ENCODE measurements at regions not wholly inside any gene's neighbourhood (a gene's known extent, or its start where the extent isn't known, plus 50 kb on each side); places are given as distances from the start of the nearest gene placed in this dataset.

DNA sequence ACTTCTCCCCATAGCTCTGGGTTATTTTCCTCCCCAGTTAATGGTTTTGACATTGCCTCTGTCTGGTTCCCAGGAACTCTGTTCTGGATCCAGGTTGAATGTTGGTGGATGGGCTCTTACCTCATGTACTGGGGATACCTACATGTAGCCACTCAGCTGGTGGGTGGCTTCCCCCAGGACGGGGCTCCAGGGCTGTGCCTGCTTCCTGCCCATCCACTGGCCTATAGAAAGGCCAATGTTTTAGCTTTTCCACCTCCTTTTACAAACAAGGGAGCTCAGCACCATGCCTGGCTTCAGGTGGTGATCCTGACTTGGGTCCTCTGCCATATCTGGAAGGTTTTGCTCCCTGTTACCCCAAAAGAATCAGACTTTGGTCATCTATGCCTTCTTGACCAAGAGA, 120.2 kb downstream of the AKAP11 start:
- H3K27ac Mint-ChIP-seq: peak overlapping the region in 6 of 10 donors; percentile 13 to 98 (median 84)
- peaks cover 27 to 72% (median 61%) of the 10 kb centered on the region in 4 donors for H3K4me1 Mint-ChIP-seq
- H3K4me3 Mint-ChIP-seq: no peak overlapping the region
- H3K9me3 Mint-ChIP-seq: peaks cover 0 to 2% (median 0%) of the 10 kb centered on the region in 9 donors
- H3K27me3 Mint-ChIP-seq: no peaks in the 10 kb centered on the region
- ATAC-seq: no peak
- no peak for DNase-seq
- POLR2A ChIA-PET: interaction anchor here (0.8 kb wide), 1 partner anchor 14 kb away, joined by 3 read pairs; no protein-coding TSS in a partner anchor
- no peaks in the 10 kb centered on the region for H3K36me3 Mint-ChIP-seq

- H3K27me3 Mint-ChIP-seq: no peaks in the 10 kb centered on the region
Measured at GRCh38 chr13:42392716-42393572, 121.0 kb downstream of the AKAP11 start.

GRCh38 chr13:42393573-42394360, 121.8 kb downstream of the AKAP11 start:
- H3K4me3 Mint-ChIP-seq: peak overlapping the region in 9 of 10 donors; percentile 45 to 88 (median 72)
- H3K36me3 Mint-ChIP-seq: no peaks in the 10 kb centered on the region
- no peaks in the 10 kb centered on the region for H3K27me3 Mint-ChIP-seq
- H3K4me1 Mint-ChIP-seq: peaks cover 24 to 60% (median 47%) of the 10 kb centered on the region in 4 donors
- DNase-seq (no peak), ATAC-seq (no peak)
- peaks cover 0 to 2% (median 0%) of the 10 kb centered on the region in 9 donors for H3K9me3 Mint-ChIP-seq
- POLR2A ChIA-PET: no interaction called here
- peak overlapping the region; percentile 28 to 98 (median 80) for H3K27ac Mint-ChIP-seq

More at GRCh38 chr13:42392716-42393572, 121.0 kb downstream of the AKAP11 start:
- peak; percentile 60 to 61 for ATAC-seq
- no peak for DNase-seq
- peak overlapping the region in 9 of 10 donors; percentile 31 to 86 (median 50) for H3K4me3 Mint-ChIP-seq
- H3K4me1 Mint-ChIP-seq: peaks cover 27 to 69% (median 56%) of the 10 kb centered on the region in 4 donors
- no peaks in the 10 kb centered on the region for H3K36me3 Mint-ChIP-seq
- H3K9me3 Mint-ChIP-seq: peaks cover 0 to 2% (median 0%) of the 10 kb centered on the region in 9 donors
- peak overlapping the region; percentile 28 to 98 (median 80) for H3K27ac Mint-ChIP-seq
- POLR2A ChIA-PET: interaction anchor here (0.8 kb wide), 1 partner anchor 15 kb away, joined by 3 read pairs; no protein-coding TSS in a partner anchor

- H3K27ac Mint-ChIP-seq: peak overlapping the region in 7 of 10 donors; percentile 52 to 98 (median 82)
Measured at GRCh38 chr13:42394361-42394708, 122.4 kb downstream of the AKAP11 start.

GRCh38 chr13:42394711-42395085, 122.7 kb downstream of the AKAP11 start:
- peaks cover 0 to 2% (median 0%) of the 10 kb centered on the region in 9 donors for H3K9me3 Mint-ChIP-seq
- no peaks in the 10 kb centered on the region for H3K27me3 Mint-ChIP-seq
- peak overlapping the region; percentile 48 to 88 (median 77) for H3K4me3 Mint-ChIP-seq
- POLR2A ChIA-PET: no interaction called here
- H3K36me3 Mint-ChIP-seq: no peaks in the 10 kb centered on the region
- H3K27ac Mint-ChIP-seq: peak overlapping the region; percentile 56 to 98 (median 82)
- peaks cover 24 to 57% (median 47%) of the 10 kb centered on the region in 4 donors for H3K4me1 Mint-ChIP-seq
- DNase-seq (no peak), ATAC-seq (peak; percentile 35 to 41)

More at GRCh38 chr13:42394361-42394708, 122.4 kb downstream of the AKAP11 start:
- peak overlapping the region in 9 of 10 donors; percentile 38 to 88 (median 78) for H3K4me3 Mint-ChIP-seq
- POLR2A ChIA-PET: no interaction called here
- H3K36me3 Mint-ChIP-seq: no peaks in the 10 kb centered on the region
- no peaks in the 10 kb centered on the region for H3K27me3 Mint-ChIP-seq
- H3K9me3 Mint-ChIP-seq: peaks cover 0 to 2% (median 0%) of the 10 kb centered on the region in 9 donors
- ATAC-seq (no peak), DNase-seq (no peak)
- H3K4me1 Mint-ChIP-seq: peaks cover 24 to 57% (median 46%) of the 10 kb centered on the region in 4 donors

GRCh38 chr13:42395086-42395821, 123.3 kb downstream of the AKAP11 start:
- H3K36me3 Mint-ChIP-seq: no peaks in the 10 kb centered on the region
- POLR2A ChIA-PET: interaction anchor here (1.0 kb wide), 1 partner anchor 15 kb away, joined by 3 read pairs; no protein-coding TSS in a partner anchor
- no peak for DNase-seq
- H3K27me3 Mint-ChIP-seq: no peaks in the 10 kb centered on the region
- peaks cover 0 to 2% (median 0%) of the 10 kb centered on the region in 9 donors for H3K9me3 Mint-ChIP-seq
- peak overlapping the region; percentile 56 to 98 (median 82) for H3K27ac Mint-ChIP-seq
- H3K4me1 Mint-ChIP-seq: peaks cover 24 to 57% (median 47%) of the 10 kb centered on the region in 4 donors
- peak overlapping the region; percentile 48 to 88 (median 77) for H3K4me3 Mint-ChIP-seq
- peak; percentile 27 to 32 for ATAC-seq

DNA sequence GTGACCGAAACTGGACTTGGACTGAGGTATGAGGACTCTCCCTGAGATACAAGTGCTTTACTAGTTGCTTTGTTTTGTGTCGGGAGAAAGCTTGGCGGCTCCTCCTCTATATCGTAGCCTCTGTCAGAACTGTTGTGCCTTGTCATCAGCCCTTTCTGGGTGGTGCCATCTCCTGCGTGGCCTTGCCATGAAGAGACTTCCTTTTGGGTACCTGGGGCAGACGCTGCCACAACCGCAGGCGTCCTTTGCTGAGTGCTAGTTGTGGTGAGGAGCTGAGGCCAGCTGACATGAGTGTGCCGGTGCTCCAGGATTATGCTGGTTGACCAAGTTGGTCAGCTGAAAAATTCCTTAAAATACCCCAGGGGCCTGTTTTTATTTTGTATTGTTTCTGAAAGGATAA, 124.5 kb downstream of the AKAP11 start:
- H3K27ac Mint-ChIP-seq: peak overlapping the region in 5 of 10 donors; percentile 22 to 55 (median 47)
- POLR2A ChIA-PET: no interaction called here
- DNase-seq (no peak), ATAC-seq (peak in 1 of 2 donors; percentile 34)
- no peaks in the 10 kb centered on the region for H3K27me3 Mint-ChIP-seq
- no peaks in the 10 kb centered on the region for H3K36me3 Mint-ChIP-seq
- H3K4me3 Mint-ChIP-seq: peak overlapping the region in 5 of 10 donors; percentile 8 to 24 (median 13)
- H3K9me3 Mint-ChIP-seq: peaks cover 0 to 2% (median 0%) of the 10 kb centered on the region in 9 donors
- H3K4me1 Mint-ChIP-seq: peaks cover 24 to 60% (median 49%) of the 10 kb centered on the region in 4 donors

DNA sequence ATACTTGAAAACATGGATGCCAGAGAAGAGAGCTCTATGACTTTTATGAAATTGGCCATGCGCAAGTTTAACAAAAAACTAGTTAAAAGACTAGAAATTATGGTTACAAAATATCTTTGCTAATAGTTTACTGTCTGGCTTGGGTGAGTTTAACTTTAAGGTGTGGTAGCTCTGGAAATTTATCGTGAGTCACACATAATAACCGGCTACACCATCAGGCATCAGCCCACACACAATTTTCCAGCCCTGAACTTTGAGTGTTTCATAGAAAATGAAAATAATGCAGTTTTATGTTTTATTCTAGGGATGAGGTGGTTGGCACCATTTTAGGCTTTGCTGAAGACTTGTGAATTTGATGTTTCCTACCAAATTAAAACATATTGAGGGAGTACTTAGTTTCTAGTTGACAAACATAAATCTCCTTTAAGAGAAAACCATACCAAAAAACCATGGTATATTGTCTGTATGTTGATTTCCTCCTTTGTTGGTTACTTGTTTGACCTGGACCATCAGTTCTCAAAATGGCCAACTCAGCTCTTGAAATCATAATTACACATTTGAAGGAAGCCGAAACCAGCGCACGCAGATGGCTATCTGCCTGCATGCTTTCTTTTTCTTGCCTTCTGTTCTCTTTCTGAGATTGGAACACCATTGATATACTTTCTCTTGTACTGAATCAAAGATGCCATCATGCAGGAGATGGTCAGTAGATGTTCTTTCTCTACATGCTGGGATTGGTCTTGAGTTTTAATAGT, 125.1 kb downstream of the AKAP11 start:
- Mint-ChIP-seq H3K4me3 (peak overlapping the region in 2 of 10 donors; percentile 8 to 11), H3K36me3 (no peaks in the 10 kb centered on the region), H3K9me3 (peaks cover 0 to 2% (median 0%) of the 10 kb centered on the region in 9 donors), H3K27ac (peak overlapping the region in 3 of 10 donors; percentile 54 to 80 (median 55)), H3K27me3 (no peaks in the 10 kb centered on the region), H3K4me1 (peaks cover 21 to 55% (median 45%) of the 10 kb centered on the region in 4 donors)
- no peak for DNase-seq
- POLR2A ChIA-PET: no interaction called here
- ATAC-seq: no peak

DNA sequence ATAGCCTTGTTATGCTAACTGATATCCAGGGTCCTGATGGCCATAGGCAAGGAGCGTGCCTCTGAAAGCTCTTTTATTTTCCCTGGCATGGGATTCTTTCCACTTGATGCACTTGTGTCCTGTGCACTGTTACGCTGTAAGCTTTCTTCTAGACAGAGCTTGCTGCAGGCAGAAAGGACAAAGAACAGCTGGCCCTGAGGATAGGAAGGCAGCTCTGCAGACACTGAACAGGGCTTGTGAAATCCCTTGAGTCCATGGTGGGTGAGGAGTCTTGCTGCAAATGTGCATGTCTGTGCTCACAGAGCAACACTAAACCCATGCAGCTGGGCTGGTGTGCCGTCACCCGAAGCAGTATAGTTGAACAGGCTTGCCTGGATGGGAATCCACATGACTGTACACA, 126.6 kb downstream of the AKAP11 start:
- POLR2A ChIA-PET: no interaction called here
- no peak for ATAC-seq
- Mint-ChIP-seq H3K9me3 (no peaks in the 10 kb centered on the region), H3K4me1 (peaks cover 9 to 41% (median 31%) of the 10 kb centered on the region in 4 donors), H3K27me3 (no peaks in the 10 kb centered on the region), H3K36me3 (no peaks in the 10 kb centered on the region), H3K4me3 (no peak overlapping the region), H3K27ac (peak overlapping the region in 2 of 10 donors; percentile 44 to 56)
- no peak for DNase-seq

GRCh38 chr13:42400188-42400833, 128.4 kb downstream of the AKAP11 start:
- no peak for ATAC-seq
- POLR2A ChIA-PET: no interaction called here
- Mint-ChIP-seq H3K36me3 (no peaks in the 10 kb centered on the region), H3K4me3 (no peak overlapping the region), H3K9me3 (no peaks in the 10 kb centered on the region), H3K27ac (no peak overlapping the region), H3K27me3 (no peaks in the 10 kb centered on the region), H3K4me1 (peaks cover 0 to 23% (median 13%) of the 10 kb centered on the region in 4 donors)
- no peak for DNase-seq

DNA sequence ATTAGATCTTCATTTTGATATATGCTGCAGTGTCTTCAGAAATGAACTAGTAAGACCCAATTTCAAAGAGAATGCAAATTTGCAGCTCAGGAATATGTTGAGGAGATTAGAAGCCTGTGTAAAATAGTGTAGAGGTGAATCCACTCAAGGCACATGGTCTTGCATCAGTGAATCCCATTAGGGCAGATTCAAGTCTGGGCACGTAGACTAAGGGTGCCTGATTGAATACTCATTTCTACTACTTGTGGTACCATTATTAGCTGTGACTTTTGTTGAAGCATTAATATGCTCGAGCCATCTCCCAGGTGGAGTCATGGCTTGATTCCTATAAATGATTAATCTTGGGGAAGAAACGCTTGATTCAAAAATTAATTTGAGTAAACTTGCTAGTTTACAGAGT, 129.4 kb downstream of the AKAP11 start:
- H3K4me1 Mint-ChIP-seq: peaks cover 0 to 23% (median 8%) of the 10 kb centered on the region in 4 donors
- ATAC-seq (no peak), DNase-seq (no peak)
- H3K4me3 Mint-ChIP-seq: no peak overlapping the region
- no peaks in the 10 kb centered on the region for H3K27me3 Mint-ChIP-seq
- POLR2A ChIA-PET: no interaction called here
- no peak overlapping the region for H3K27ac Mint-ChIP-seq
- H3K9me3 Mint-ChIP-seq: no peaks in the 10 kb centered on the region
- H3K36me3 Mint-ChIP-seq: no peaks in the 10 kb centered on the region

All from naive thymus-derived CD8-positive, alpha-beta T cell (primary cell).